22Rv1 (cell line): ENCODE measurements at regions not wholly inside any gene's neighbourhood (a gene's known extent, or its start where the extent isn't known, plus 50 kb on each side); places are given as distances from the start of the nearest gene placed in this dataset.

Experiments used
- CTCF ChIP-seq: fragments of 450-650 bp; IDR thresholded peaks from 2 replicates; pipeline ENCODE4 v1.5.1; 2017; ENCODE audit warnings: mild to moderate bottlenecking
- ZFX ChIP-seq: fragments of 450-650 bp; IDR thresholded peaks from 2 replicates; pipeline ENCODE4 v1.6.1; 2017; ENCODE audit warnings: antibody characterized with exemption, borderline replicate concordance

- no peak for TF ChIP-seq CTCF
- TF ChIP-seq ZFX = no peak
Measured at GRCh38 chr2:146532009-146532408, 1312.8 kb upstream of the ACVR2A start.
